WTC11 (cell line): ENCODE measurements at regions not wholly inside any gene's neighbourhood (a gene's known extent, or its start where the extent isn't known, plus 50 kb on each side); places are given as distances from the start of the nearest gene placed in this dataset.

Experiments
- ATAC-seq: fragments of 200-7000 bp; cut with Tn5 transposase; 2 replicates; pipeline ENCODE4 v1.10.0; 2021; ENCODE audit warnings: mild to moderate bottlenecking, moderate library complexity
- CTCF ChIA-PET: fragments of 300-600 bp; sonication (Branson Sonifier 250); formaldehyde crosslinking; loops from one replicate; lab custom pipeline; 2021; ENCODE audit warnings: antibody characterized with exemption; lab: Charles Lee
- POLR2A ChIA-PET: fragments of 350-600 bp; sonication (Branson Sonifier 250); formaldehyde crosslinking; loops from one replicate; lab custom pipeline; 2021; ENCODE audit warnings: antibody characterized with exemption; lab: Charles Lee
- DNase-seq: peaks from one replicate; pipeline ENCODE4 v3.0.0; 2021; ENCODE audit warnings: low spot score
- H3K27ac Mint-ChIP-seq: 2 replicates; pipeline ENCODE4 v1.8.0; 2021; ENCODE audit warnings: mixed read lengths
- H3K27me3 Mint-ChIP-seq: 2 replicates; pipeline ENCODE4 v1.8.0; 2021; ENCODE audit warnings: low read depth, mild to moderate bottlenecking, moderate library complexity, mixed read lengths
- H3K36me3 Mint-ChIP-seq: 2 replicates; pipeline ENCODE4 v1.8.0; 2021; ENCODE audit warnings: mixed read lengths
- H3K4me1 Mint-ChIP-seq: 2 replicates; pipeline ENCODE4 v1.8.0; 2022; ENCODE audit warnings: mixed read lengths
- H3K4me3 Mint-ChIP-seq: 2 replicates; pipeline ENCODE4 v1.8.0; 2021; ENCODE audit warnings: mild to moderate bottlenecking, moderate library complexity, mixed read lengths
- H3K9me3 Mint-ChIP-seq: 2 replicates; pipeline ENCODE4 v1.8.0; 2021; ENCODE audit warnings: mixed read lengths
- ATF1 ChIP-seq: sonication (generic); formaldehyde crosslinking; IDR thresholded peaks from 2 replicates; pipeline ENCODE4 v1.8.1; 2023; ENCODE audit warnings: mild to moderate bottlenecking, moderate library complexity, missing genetic modification reagents
- CTCF ChIP-seq: fragments of 200-600 bp; IDR thresholded peaks from 2 replicates; pipeline ENCODE4 v1.8.0; 2022; ENCODE audit warnings: antibody characterized with exemption
- GRHL2 ChIP-seq: fragments of 250-450 bp; sonication (Bioruptor Pico); IDR thresholded peaks from 2 replicates; pipeline ENCODE4 v1.8.0; 2022; ENCODE audit warnings: mild to moderate bottlenecking, moderate library complexity; ENCODE audit not compliant: insufficient replicate concordance, severe bottlenecking
- NFE2L1 ChIP-seq: sonication (generic); formaldehyde crosslinking; IDR thresholded peaks from 2 replicates; pipeline ENCODE4 v1.8.1; 2023; ENCODE audit warnings: missing genetic modification reagents
- OVOL2 ChIP-seq: fragments of 250-450 bp; sonication (Bioruptor Pico); IDR thresholded peaks from 2 replicates; pipeline ENCODE4 v1.9.0; 2021; ENCODE audit warnings: mild to moderate bottlenecking, borderline replicate concordance
- PREB ChIP-seq: sonication (generic); formaldehyde crosslinking; IDR thresholded peaks from 2 replicates; pipeline ENCODE4 v1.8.1; 2022; ENCODE audit warnings: mild to moderate bottlenecking, missing genetic modification reagents, moderate library complexity, borderline replicate concordance
- RELA ChIP-seq: sonication (generic); formaldehyde crosslinking; IDR thresholded peaks from 2 replicates; pipeline ENCODE4 v1.8.1; 2022; ENCODE audit warnings: missing genetic modification reagents, mild to moderate bottlenecking, borderline replicate concordance
- RORB ChIP-seq: fragments of 250-450 bp; sonication (Bioruptor Pico); IDR thresholded peaks from 2 replicates; pipeline ENCODE4 v1.9.0; 2021; ENCODE audit warnings: mild to moderate bottlenecking
- SOX15 ChIP-seq: fragments of 250-450 bp; sonication (Bioruptor Pico); IDR thresholded peaks from 2 replicates; pipeline ENCODE4 v1.9.0; 2021; ENCODE audit warnings: mild to moderate bottlenecking
- TCF7 ChIP-seq: sonication (generic); formaldehyde crosslinking; IDR thresholded peaks from 2 replicates; pipeline ENCODE4 v1.8.0; 2022; ENCODE audit warnings: mild to moderate bottlenecking, low read depth, missing genetic modification reagents, moderate library complexity
- USF2 ChIP-seq: sonication (generic); formaldehyde crosslinking; IDR thresholded peaks from 2 replicates; pipeline ENCODE4 v1.8.1; 2023; ENCODE audit warnings: mild to moderate bottlenecking, missing genetic modification reagents, moderate library complexity
- ZBTB21 ChIP-seq: sonication (generic); formaldehyde crosslinking; IDR thresholded peaks from 2 replicates; pipeline ENCODE4 v1.8.1; 2023; ENCODE audit warnings: mild to moderate bottlenecking, missing genetic modification reagents, borderline replicate concordance
- ZNF219 ChIP-seq: sonication (generic); formaldehyde crosslinking; IDR thresholded peaks from 2 replicates; pipeline ENCODE4 v1.8.0; 2023; ENCODE audit warnings: missing genetic modification reagents, mild to moderate bottlenecking, borderline replicate concordance
- ZNF317 ChIP-seq: sonication (generic); formaldehyde crosslinking; IDR thresholded peaks from 2 replicates; pipeline ENCODE4 v1.8.1; 2023; ENCODE audit warnings: low read depth, mild to moderate bottlenecking, moderate library complexity, missing genetic modification reagents, borderline replicate concordance
- ZNF671 ChIP-seq: fragments of 250-450 bp; sonication (Bioruptor Pico); IDR thresholded peaks from 2 replicates; pipeline ENCODE4 v1.8.0; 2021; ENCODE audit warnings: mild to moderate bottlenecking
- TF ChIP-seq, protein P1 (sequence below): sonication (generic); formaldehyde crosslinking; conservative IDR thresholded peaks from 2 replicates; pipeline ENCODE4 v1.8.1; 2022; ENCODE audit warnings: mild to moderate bottlenecking, missing genetic modification reagents
- TF ChIP-seq, protein P2 (sequence below): sonication (generic); formaldehyde crosslinking; conservative IDR thresholded peaks from 2 replicates; pipeline ENCODE4 v1.8.1; 2023; ENCODE audit warnings: mild to moderate bottlenecking, low read depth, missing genetic modification reagents, moderate library complexity
- TF ChIP-seq, protein P3 (sequence below): sonication (generic); formaldehyde crosslinking; IDR thresholded peaks from 2 replicates; pipeline ENCODE4 v1.8.0; 2023; ENCODE audit warnings: missing genetic modification reagents, mild to moderate bottlenecking, borderline replicate concordance
- TF ChIP-seq, protein P4 (sequence below): sonication (generic); formaldehyde crosslinking; IDR thresholded peaks from 2 replicates; pipeline ENCODE4 v1.8.0; 2022; ENCODE audit warnings: mild to moderate bottlenecking, missing genetic modification reagents
- TF ChIP-seq, protein P5 (sequence below): sonication (generic); formaldehyde crosslinking; IDR thresholded peaks from 2 replicates; pipeline ENCODE4 v1.8.1; 2023; ENCODE audit warnings: mild to moderate bottlenecking, missing genetic modification reagents, borderline replicate concordance

GRCh38 chr17:33704856-33705255, 411.8 kb upstream of the ASIC2 start:
- peaks cover 35% of the 10 kb centered on the region for H3K27me3 Mint-ChIP-seq
- CTCF ChIA-PET = no interaction called here
- no peak for ATAC-seq

More at GRCh38 chr17:33704856-33705255, 411.8 kb upstream of the ASIC2 start:
- POLR2A ChIA-PET = no interaction called here
- peaks cover 4% of the 10 kb centered on the region; the same call in 1 of the 2 replicates for H3K36me3 Mint-ChIP-seq
- TF ChIP-seq, protein P1, sequence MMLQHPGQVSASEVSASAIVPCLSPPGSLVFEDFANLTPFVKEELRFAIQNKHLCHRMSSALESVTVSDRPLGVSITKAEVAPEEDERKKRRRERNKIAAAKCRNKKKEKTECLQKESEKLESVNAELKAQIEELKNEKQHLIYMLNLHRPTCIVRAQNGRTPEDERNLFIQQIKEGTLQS (CRISPR knock-in tag) = no peak
- TF ChIP-seq ATF1 (CRISPR knock-in tag) (no peak), ZNF317 (CRISPR knock-in tag) (no peak), NFE2L1 (no peak), ZNF219 (CRISPR knock-in tag) (no peak), TCF7 (CRISPR knock-in tag) (no peak), CTCF (no peak), RORB (CRISPR knock-in tag) (no peak), USF2 (CRISPR knock-in tag) (no peak), PREB (CRISPR knock-in tag) (no peak), ZNF671 (CRISPR knock-in tag) (no peak), RELA (no peak), ZBTB21 (no peak), SOX15 (CRISPR knock-in tag) (no peak), GRHL2 (CRISPR knock-in tag) (no peak), OVOL2 (CRISPR knock-in tag) (no peak)
- TF ChIP-seq, protein P2, sequence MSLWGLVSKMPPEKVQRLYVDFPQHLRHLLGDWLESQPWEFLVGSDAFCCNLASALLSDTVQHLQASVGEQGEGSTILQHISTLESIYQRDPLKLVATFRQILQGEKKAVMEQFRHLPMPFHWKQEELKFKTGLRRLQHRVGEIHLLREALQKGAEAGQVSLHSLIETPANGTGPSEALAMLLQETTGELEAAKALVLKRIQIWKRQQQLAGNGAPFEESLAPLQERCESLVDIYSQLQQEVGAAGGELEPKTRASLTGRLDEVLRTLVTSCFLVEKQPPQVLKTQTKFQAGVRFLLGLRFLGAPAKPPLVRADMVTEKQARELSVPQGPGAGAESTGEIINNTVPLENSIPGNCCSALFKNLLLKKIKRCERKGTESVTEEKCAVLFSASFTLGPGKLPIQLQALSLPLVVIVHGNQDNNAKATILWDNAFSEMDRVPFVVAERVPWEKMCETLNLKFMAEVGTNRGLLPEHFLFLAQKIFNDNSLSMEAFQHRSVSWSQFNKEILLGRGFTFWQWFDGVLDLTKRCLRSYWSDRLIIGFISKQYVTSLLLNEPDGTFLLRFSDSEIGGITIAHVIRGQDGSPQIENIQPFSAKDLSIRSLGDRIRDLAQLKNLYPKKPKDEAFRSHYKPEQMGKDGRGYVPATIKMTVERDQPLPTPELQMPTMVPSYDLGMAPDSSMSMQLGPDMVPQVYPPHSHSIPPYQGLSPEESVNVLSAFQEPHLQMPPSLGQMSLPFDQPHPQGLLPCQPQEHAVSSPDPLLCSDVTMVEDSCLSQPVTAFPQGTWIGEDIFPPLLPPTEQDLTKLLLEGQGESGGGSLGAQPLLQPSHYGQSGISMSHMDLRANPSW = no peak
- TF ChIP-seq, protein P3, sequence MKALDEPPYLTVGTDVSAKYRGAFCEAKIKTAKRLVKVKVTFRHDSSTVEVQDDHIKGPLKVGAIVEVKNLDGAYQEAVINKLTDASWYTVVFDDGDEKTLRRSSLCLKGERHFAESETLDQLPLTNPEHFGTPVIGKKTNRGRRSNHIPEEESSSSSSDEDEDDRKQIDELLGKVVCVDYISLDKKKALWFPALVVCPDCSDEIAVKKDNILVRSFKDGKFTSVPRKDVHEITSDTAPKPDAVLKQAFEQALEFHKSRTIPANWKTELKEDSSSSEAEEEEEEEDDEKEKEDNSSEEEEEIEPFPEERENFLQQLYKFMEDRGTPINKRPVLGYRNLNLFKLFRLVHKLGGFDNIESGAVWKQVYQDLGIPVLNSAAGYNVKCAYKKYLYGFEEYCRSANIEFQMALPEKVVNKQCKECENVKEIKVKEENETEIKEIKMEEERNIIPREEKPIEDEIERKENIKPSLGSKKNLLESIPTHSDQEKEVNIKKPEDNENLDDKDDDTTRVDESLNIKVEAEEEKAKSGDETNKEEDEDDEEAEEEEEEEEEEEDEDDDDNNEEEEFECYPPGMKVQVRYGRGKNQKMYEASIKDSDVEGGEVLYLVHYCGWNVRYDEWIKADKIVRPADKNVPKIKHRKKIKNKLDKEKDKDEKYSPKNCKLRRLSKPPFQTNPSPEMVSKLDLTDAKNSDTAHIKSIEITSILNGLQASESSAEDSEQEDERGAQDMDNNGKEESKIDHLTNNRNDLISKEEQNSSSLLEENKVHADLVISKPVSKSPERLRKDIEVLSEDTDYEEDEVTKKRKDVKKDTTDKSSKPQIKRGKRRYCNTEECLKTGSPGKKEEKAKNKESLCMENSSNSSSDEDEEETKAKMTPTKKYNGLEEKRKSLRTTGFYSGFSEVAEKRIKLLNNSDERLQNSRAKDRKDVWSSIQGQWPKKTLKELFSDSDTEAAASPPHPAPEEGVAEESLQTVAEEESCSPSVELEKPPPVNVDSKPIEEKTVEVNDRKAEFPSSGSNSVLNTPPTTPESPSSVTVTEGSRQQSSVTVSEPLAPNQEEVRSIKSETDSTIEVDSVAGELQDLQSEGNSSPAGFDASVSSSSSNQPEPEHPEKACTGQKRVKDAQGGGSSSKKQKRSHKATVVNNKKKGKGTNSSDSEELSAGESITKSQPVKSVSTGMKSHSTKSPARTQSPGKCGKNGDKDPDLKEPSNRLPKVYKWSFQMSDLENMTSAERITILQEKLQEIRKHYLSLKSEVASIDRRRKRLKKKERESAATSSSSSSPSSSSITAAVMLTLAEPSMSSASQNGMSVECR (CRISPR knock-in tag) = no peak
- TF ChIP-seq, protein P4, sequence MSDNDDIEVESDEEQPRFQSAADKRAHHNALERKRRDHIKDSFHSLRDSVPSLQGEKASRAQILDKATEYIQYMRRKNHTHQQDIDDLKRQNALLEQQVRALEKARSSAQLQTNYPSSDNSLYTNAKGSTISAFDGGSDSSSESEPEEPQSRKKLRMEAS (CRISPR knock-in tag) = no peak
- TF ChIP-seq, protein P5, sequence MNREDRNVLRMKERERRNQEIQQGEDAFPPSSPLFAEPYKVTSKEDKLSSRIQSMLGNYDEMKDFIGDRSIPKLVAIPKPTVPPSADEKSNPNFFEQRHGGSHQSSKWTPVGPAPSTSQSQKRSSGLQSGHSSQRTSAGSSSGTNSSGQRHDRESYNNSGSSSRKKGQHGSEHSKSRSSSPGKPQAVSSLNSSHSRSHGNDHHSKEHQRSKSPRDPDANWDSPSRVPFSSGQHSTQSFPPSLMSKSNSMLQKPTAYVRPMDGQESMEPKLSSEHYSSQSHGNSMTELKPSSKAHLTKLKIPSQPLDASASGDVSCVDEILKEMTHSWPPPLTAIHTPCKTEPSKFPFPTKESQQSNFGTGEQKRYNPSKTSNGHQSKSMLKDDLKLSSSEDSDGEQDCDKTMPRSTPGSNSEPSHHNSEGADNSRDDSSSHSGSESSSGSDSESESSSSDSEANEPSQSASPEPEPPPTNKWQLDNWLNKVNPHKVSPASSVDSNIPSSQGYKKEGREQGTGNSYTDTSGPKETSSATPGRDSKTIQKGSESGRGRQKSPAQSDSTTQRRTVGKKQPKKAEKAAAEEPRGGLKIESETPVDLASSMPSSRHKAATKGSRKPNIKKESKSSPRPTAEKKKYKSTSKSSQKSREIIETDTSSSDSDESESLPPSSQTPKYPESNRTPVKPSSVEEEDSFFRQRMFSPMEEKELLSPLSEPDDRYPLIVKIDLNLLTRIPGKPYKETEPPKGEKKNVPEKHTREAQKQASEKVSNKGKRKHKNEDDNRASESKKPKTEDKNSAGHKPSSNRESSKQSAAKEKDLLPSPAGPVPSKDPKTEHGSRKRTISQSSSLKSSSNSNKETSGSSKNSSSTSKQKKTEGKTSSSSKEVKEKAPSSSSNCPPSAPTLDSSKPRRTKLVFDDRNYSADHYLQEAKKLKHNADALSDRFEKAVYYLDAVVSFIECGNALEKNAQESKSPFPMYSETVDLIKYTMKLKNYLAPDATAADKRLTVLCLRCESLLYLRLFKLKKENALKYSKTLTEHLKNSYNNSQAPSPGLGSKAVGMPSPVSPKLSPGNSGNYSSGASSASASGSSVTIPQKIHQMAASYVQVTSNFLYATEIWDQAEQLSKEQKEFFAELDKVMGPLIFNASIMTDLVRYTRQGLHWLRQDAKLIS (CRISPR knock-in tag) = no peak
- no peak overlapping the region for H3K4me3 Mint-ChIP-seq
- peaks cover 9% of the 10 kb centered on the region for H3K9me3 Mint-ChIP-seq
- no peak for DNase-seq
- no peaks in the 10 kb centered on the region for H3K4me1 Mint-ChIP-seq
- no peak overlapping the region for H3K27ac Mint-ChIP-seq
